ENCODE measurements at regions not wholly inside any gene's neighbourhood (a gene's known extent, or its start where the extent isn't known, plus 50 kb on each side); places are given as distances from the start of the nearest gene placed in this dataset.

DNA sequence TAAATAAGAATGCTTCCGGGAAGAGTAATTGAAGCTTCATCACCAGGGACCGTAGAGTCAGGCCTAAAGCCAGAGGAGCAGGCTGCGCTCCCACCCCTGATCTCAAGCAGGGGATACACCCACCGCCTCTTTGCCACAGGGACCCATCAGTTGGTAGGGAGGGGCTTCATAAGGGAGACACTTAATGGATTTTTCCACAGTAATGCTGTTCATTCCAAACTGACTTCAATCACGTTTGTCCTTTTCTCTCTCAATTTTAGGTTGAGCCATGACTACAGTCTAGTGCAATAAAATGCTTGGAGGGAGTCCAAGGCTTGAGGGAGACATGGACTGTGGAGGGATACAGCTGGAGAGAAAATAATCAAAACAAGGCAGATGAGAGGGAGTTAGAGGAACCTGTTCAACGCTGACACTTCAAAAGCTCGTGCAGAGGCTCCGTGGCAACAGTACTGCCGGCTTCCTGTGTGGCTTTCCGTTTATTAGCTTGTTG, 111.5 kb downstream of the SEC16B start:
- TF ChIP-seq, protein P1, sequence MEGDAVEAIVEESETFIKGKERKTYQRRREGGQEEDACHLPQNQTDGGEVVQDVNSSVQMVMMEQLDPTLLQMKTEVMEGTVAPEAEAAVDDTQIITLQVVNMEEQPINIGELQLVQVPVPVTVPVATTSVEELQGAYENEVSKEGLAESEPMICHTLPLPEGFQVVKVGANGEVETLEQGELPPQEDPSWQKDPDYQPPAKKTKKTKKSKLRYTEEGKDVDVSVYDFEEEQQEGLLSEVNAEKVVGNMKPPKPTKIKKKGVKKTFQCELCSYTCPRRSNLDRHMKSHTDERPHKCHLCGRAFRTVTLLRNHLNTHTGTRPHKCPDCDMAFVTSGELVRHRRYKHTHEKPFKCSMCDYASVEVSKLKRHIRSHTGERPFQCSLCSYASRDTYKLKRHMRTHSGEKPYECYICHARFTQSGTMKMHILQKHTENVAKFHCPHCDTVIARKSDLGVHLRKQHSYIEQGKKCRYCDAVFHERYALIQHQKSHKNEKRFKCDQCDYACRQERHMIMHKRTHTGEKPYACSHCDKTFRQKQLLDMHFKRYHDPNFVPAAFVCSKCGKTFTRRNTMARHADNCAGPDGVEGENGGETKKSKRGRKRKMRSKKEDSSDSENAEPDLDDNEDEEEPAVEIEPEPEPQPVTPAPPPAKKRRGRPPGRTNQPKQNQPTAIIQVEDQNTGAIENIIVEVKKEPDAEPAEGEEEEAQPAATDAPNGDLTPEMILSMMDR (conservative IDR thresholded peaks at IDR 0.05; ENCODE audit: low read length), result no peak
- no peak for TF ChIP-seq EZH2phosphoT487 (IDR thresholded peaks at IDR 0.05; ENCODE audit: borderline replicate concordance, low read depth, low read length)

Measured in OCI-LY7 (cell line).